Liver (tissue), 8 donors: ENCODE measurements at regions not wholly inside any gene's neighbourhood (a gene's known extent, or its start where the extent isn't known, plus 50 kb on each side); places are given as distances from the start of the nearest gene placed in this dataset.

Experiments
- DNase-seq: peaks from one replicate; pipeline ENCODE4 v3.0.0-alpha.2; 2017; ENCODE audit warnings: low spot score
- H3K27ac ChIP-seq, 2 donors: one replicate each; pipeline ENCODE4 v1.7.0; 2013; ENCODE audit warnings: inconsistent platforms in 2 of 2, low read length in 2 of 2, control low read depth in 1 of 2, low read depth in 1 of 2, mild to moderate bottlenecking in 1 of 2
- H3K27me3 ChIP-seq, 4 donors: one replicate each; pipeline versions ENCODE4 v1.6.1 to v1.7.0; 2013; ENCODE audit warnings: low read length in 3 of 4, inconsistent platforms in 1 of 4, mild to moderate bottlenecking in 1 of 4, moderate library complexity in 1 of 4; ENCODE audit not compliant: control insufficient read depth in 4 of 4, insufficient read depth in 4 of 4
- H3K36me3 ChIP-seq, 4 donors: one replicate each; pipeline versions ENCODE4 v1.6.1 to v1.7.0; 2013; ENCODE audit warnings: low read length in 3 of 4, mild to moderate bottlenecking in 3 of 4, low read depth in 1 of 4, moderate library complexity in 1 of 4; ENCODE audit not compliant: control insufficient read depth in 4 of 4, insufficient read depth in 3 of 4
- H3K4me1 ChIP-seq, 4 donors: one replicate each; pipeline versions ENCODE4 v1.6.1 to v1.7.0; 2013; ENCODE audit warnings: low read length in 3 of 4, mild to moderate bottlenecking in 3 of 4, moderate library complexity in 1 of 4; ENCODE audit not compliant: control insufficient read depth in 4 of 4, insufficient read depth in 4 of 4
- H3K4me3 ChIP-seq, 3 donors: one replicate each; pipeline versions ENCODE4 v1.6.1 to v1.7.0; 2013; ENCODE audit warnings: low read length in 3 of 3, control low read depth in 1 of 3, low read depth in 1 of 3, mild to moderate bottlenecking in 1 of 3
- H3K9ac ChIP-seq, 2 donors: one replicate each; pipeline ENCODE4 v1.7.0; 2013; ENCODE audit warnings: low read length in 2 of 2, mild to moderate bottlenecking in 2 of 2, moderate library complexity in 2 of 2, control low read depth in 1 of 2, low read depth in 1 of 2
- H3K9me3 ChIP-seq, 4 donors: one replicate each; pipeline versions ENCODE4 v1.6.1 to v1.7.0; 2013; ENCODE audit warnings: low read length in 3 of 4; ENCODE audit not compliant: control insufficient read depth in 4 of 4
- CTCF ChIP-seq: fragments of 150-350 bp; IDR thresholded peaks from 2 replicates; pipeline ENCODE4 v1.5.1; 2017; ENCODE audit warnings: improper control_type of control experiment, low read depth, low read length; ENCODE audit not compliant: missing input control
- EGR1 ChIP-seq, 2 donors: IDR thresholded peaks; 2 replicates each; pipeline ENCODE4 v1.6.1; 2016 to 2018; ENCODE audit warnings: antibody characterized with exemption in 2 of 2, low read depth in 2 of 2
- FOXA1 ChIP-seq: IDR thresholded peaks from 2 replicates; pipeline ENCODE4 v1.6.1; 2016; ENCODE audit warnings: antibody characterized with exemption
- FOXA2 ChIP-seq: IDR thresholded peaks from 2 replicates; pipeline ENCODE4 v1.6.1; 2016; ENCODE audit warnings: antibody characterized with exemption
- GABPA ChIP-seq, 2 donors: IDR thresholded peaks in 1 of 2; conservative IDR thresholded peaks in 1 of 2; 2 replicates each; pipeline ENCODE4 v1.6.1; 2016; ENCODE audit warnings: antibody characterized with exemption in 2 of 2, mild to moderate bottlenecking in 1 of 2, moderate library complexity in 1 of 2
- HNF4A ChIP-seq, 2 donors: conservative IDR thresholded peaks; 2 replicates each; pipeline ENCODE4 v1.6.1; 2016; ENCODE audit warnings: antibody characterized with exemption in 2 of 2, mild to moderate bottlenecking in 2 of 2
- MAX ChIP-seq: IDR thresholded peaks from 2 replicates; pipeline ENCODE4 v1.6.1; 2016; ENCODE audit warnings: antibody characterized with exemption
- RAD21 ChIP-seq, 2 donors: IDR thresholded peaks; 2 replicates each; pipeline ENCODE4 v1.6.1; 2016; ENCODE audit warnings: antibody characterized with exemption in 2 of 2, mild to moderate bottlenecking in 2 of 2
- RXRA ChIP-seq, 2 donors: IDR thresholded peaks; 2 replicates each; pipeline ENCODE4 v1.6.1; 2017 to 2018; ENCODE audit warnings: antibody characterized with exemption in 2 of 2, mild to moderate bottlenecking in 1 of 2
- SP1 ChIP-seq: IDR thresholded peaks from 2 replicates; pipeline ENCODE4 v1.6.1; 2018; ENCODE audit warnings: antibody characterized with exemption, mild to moderate bottlenecking
- YY1 ChIP-seq: IDR thresholded peaks from 2 replicates; pipeline ENCODE4 v1.6.1; 2016; ENCODE audit warnings: antibody characterized with exemption, mild to moderate bottlenecking
- WGBS: extraction: QIAGEN DNeasy Blood & Tissue Kit; methylation state at CpG from one replicate; pipeline ENCODE4 v1.1.7; 2013; 5-methylcytosine and 5-hydroxymethylcytosine counted together
- TF ChIP-seq, protein P1 (sequence below): IDR thresholded peaks from 2 replicates; pipeline ENCODE4 v1.6.1; 2016; ENCODE audit warnings: antibody characterized with exemption, mild to moderate bottlenecking
- TF ChIP-seq, protein P2 (sequence below): IDR thresholded peaks from 2 replicates; pipeline ENCODE4 v1.6.1; 2016; ENCODE audit warnings: antibody characterized with exemption
- TF ChIP-seq, protein P3 (sequence below): IDR thresholded peaks from 2 replicates; pipeline ENCODE4 v1.6.1; 2016; ENCODE audit warnings: antibody characterized with exemption
- donor health status: healthy.
- donor health status: healthy.
- donor health status: healthy.
- donor health status: healthy.
- donor health status: healthy.

DNA sequence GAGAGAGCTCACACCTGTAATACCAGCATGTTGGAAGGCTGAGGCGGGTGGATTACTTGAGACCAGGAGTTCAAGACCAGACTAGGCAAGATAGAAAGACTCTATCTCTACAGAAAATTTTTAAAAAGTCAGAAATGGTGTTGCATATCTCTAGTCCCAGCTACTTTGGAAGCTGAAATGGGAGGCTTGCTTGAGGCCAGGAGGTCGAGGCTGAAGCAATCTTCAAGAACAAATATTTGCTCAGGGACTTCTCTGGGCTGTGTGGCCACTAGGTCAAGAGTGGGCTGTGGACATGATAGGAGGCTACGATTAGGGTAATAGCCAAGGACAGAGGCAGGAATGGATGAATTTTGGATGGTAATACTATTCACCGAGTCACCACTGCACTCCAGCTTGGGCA is 135.8 kb upstream of the PEG3 start:
- no peaks in the 10 kb centered on the region for H3K4me1 ChIP-seq
- peaks cover 0 to 2% (median 0%) of the 10 kb centered on the region in 4 donors for H3K27me3 ChIP-seq
- TF ChIP-seq SP1 (no peak), FOXA1 (no peak), GABPA (IDR thresholded peaks at IDR 0.05 in 1 of 2, conservative IDR thresholded peaks at IDR 0.05 in 1 of 2) (no peak), RXRA (IDR thresholded peaks at IDR 0.05) (no peak), RAD21 (IDR thresholded peaks at IDR 0.05) (no peak), CTCF (no peak), MAX (no peak), YY1 (no peak), EGR1 (IDR thresholded peaks at IDR 0.05; ENCODE audit: low read depth in 2 of 2) (no peak), FOXA2 (no peak), HNF4A (conservative IDR thresholded peaks at IDR 0.05) (no peak)
- TF ChIP-seq, protein P1, sequence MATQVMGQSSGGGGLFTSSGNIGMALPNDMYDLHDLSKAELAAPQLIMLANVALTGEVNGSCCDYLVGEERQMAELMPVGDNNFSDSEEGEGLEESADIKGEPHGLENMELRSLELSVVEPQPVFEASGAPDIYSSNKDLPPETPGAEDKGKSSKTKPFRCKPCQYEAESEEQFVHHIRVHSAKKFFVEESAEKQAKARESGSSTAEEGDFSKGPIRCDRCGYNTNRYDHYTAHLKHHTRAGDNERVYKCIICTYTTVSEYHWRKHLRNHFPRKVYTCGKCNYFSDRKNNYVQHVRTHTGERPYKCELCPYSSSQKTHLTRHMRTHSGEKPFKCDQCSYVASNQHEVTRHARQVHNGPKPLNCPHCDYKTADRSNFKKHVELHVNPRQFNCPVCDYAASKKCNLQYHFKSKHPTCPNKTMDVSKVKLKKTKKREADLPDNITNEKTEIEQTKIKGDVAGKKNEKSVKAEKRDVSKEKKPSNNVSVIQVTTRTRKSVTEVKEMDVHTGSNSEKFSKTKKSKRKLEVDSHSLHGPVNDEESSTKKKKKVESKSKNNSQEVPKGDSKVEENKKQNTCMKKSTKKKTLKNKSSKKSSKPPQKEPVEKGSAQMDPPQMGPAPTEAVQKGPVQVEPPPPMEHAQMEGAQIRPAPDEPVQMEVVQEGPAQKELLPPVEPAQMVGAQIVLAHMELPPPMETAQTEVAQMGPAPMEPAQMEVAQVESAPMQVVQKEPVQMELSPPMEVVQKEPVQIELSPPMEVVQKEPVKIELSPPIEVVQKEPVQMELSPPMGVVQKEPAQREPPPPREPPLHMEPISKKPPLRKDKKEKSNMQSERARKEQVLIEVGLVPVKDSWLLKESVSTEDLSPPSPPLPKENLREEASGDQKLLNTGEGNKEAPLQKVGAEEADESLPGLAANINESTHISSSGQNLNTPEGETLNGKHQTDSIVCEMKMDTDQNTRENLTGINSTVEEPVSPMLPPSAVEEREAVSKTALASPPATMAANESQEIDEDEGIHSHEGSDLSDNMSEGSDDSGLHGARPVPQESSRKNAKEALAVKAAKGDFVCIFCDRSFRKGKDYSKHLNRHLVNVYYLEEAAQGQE: no peak
- TF ChIP-seq, protein P2, sequence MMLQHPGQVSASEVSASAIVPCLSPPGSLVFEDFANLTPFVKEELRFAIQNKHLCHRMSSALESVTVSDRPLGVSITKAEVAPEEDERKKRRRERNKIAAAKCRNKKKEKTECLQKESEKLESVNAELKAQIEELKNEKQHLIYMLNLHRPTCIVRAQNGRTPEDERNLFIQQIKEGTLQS: no peak
- TF ChIP-seq, protein P3, sequence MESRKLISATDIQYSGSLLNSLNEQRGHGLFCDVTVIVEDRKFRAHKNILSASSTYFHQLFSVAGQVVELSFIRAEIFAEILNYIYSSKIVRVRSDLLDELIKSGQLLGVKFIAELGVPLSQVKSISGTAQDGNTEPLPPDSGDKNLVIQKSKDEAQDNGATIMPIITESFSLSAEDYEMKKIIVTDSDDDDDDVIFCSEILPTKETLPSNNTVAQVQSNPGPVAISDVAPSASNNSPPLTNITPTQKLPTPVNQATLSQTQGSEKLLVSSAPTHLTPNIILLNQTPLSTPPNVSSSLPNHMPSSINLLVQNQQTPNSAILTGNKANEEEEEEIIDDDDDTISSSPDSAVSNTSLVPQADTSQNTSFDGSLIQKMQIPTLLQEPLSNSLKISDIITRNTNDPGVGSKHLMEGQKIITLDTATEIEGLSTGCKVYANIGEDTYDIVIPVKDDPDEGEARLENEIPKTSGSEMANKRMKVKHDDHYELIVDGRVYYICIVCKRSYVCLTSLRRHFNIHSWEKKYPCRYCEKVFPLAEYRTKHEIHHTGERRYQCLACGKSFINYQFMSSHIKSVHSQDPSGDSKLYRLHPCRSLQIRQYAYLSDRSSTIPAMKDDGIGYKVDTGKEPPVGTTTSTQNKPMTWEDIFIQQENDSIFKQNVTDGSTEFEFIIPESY: no peak
- no peak overlapping the region for H3K27ac ChIP-seq
- H3K36me3 ChIP-seq: no peaks in the 10 kb centered on the region
- H3K9ac ChIP-seq: no peak overlapping the region
- no peak for DNase-seq
- peaks cover 0 to 14% (median 8%) of the 10 kb centered on the region in 4 donors for H3K9me3 ChIP-seq
- H3K4me3 ChIP-seq: no peak overlapping the region
- 43% methylated on average over 4 of the region's 4 CpGs for WGBS
